ENCODE measurements at regions not wholly inside any gene's neighbourhood (a gene's known extent, or its start where the extent isn't known, plus 50 kb on each side); places are given as distances from the start of the nearest gene placed in this dataset.

DNA sequence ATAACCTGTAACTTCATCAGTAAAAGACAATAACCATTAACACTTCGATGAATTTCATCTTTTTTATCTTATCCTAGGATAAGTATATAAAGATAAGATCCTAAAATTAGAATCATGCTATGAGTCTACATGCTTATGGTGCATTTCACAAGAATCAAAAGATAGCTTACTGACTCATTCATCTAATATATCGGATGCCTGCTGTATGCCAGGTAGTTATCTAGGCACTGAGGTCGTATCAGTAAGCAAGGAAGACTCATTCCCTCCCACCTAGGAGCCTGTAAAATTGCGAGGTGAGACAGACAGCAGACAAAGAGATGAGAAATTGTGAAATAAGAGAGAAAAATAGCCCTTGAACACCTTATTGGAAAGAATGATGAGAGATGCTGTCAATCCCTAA is 240.6 kb upstream of the ADAMTSL1 start:
- no peak for DNase-seq (ENCODE audit: low read depth)

DNA sequence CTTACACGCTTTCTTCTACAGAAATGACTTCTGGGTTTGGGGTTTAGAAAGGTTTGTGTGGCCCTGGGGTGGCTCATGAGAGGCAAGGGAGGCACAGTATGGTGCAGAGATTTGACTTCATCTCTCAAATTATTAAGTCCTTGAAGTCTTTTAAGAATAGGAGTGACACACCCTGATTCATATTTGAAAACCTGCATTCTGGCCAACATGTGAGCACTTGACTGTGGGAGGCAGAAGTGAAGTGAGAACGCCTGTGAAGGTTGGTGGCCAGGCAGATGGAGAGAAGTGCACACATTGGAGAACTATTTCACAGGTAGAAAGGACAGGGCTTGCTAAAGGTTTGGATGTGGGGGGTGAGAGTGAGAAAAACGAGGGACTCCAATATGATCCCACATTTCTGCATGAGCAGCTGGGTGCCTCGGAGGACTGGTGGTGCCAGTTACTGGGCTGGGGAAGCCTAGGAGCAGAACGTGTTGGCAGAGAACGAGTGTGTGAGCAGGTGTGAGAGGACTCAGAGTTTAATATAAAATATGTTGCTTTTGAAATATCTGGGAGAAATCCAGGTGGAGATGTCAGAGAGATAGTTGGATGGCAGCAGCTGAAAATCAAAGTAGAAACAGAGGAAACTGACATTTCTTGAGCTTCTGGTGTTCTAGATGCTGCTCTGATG is 240.0 kb upstream of the ADAMTSL1 start:
- DNase-seq (ENCODE audit: low read depth): no peak

DNA sequence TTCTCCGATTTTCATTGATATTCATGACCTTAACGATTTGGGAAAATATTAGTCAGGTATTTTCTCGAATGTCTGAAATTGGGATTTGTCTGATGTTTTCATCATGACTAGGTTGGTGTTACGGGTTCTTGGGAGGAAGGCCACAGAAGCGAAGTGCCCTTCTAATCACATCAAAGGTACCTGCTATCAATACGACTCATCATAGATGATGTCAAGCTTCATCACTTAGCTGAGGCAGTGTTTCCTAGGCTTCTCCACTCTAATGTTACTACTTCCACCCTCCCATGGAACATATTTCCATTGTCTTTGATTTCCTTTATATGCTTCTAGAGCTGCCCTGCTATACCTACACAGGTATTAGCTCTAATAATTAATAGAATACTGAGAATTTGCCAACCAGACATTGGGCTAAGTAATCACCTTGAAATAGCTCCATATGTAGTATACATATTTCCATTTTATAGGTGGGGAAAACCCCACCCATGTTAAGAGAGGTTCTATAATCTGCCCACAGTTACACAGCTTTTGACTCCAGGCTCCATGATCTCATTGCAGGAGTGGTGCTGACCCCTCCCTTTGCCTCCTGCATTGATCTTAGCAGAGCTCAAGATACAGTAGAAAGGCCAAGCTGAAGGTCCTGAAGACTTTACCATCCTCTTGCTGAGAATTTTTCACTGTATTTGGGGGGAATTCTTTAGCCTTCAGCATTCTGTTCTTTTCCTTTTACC is 238.6 kb upstream of the ADAMTSL1 start:
- DNase-seq (ENCODE audit: low read depth): no peak

DNA sequence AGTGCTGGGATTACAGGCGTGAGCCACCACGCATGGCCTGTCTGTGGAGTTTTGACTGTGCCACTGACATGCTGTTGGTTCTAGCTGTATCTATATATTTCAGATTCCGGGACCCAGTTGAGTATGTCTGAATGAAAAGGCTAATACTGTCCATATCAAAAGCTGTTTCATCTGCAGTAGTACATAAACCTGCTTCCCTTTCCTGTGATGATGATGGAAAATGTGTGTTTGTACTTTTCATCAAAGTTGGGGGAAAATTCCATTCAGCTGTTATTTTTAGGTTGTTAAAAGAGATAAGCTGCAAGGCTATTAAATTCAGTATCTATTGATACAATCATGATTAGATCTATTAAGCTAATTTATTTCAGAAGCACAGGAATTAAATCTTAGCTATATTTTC is 237.6 kb upstream of the ADAMTSL1 start:
- no peak for DNase-seq (ENCODE audit: low read depth)

DNA sequence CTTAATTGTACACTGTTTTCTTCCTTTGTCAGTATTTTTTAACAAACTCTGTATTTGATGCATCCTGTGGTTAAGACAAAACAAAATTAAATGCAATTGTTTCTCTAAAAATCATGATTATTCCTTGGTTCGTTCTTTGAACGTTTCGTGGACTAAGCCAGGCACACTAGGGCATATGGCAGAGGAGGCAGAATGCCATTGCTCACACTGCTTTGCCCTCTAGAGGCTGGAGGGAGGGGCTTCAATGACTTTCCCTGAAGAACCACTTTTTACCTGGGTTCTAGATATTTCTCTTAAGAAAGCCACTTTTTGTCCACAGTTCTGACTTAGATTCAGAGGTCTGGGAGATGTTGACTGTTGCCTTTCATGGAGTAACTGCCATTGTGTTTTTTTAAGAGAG is 236.2 kb upstream of the ADAMTSL1 start:
- no peak for DNase-seq (ENCODE audit: low read depth)

DNA sequence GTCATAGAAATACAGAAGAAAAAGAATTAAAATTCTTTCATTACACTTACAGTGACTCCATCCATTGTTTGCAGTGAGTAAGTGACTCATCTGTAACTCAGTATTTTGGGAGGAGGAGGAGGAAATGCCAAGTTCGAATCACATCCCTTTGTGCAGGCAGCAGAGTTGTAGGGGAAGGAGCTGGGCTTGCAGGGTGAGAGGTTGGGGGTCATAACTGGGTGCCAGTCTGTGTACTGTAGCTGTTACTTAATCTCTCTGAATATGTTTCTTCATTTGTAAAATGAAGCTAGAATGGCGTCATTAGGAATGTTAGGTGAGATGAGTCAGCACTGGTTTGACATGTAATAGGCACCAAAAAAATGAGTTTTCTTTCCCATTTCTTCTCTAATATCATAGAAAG is 235.7 kb upstream of the ADAMTSL1 start:
- DNase-seq (ENCODE audit: low read depth): no peak

DNA sequence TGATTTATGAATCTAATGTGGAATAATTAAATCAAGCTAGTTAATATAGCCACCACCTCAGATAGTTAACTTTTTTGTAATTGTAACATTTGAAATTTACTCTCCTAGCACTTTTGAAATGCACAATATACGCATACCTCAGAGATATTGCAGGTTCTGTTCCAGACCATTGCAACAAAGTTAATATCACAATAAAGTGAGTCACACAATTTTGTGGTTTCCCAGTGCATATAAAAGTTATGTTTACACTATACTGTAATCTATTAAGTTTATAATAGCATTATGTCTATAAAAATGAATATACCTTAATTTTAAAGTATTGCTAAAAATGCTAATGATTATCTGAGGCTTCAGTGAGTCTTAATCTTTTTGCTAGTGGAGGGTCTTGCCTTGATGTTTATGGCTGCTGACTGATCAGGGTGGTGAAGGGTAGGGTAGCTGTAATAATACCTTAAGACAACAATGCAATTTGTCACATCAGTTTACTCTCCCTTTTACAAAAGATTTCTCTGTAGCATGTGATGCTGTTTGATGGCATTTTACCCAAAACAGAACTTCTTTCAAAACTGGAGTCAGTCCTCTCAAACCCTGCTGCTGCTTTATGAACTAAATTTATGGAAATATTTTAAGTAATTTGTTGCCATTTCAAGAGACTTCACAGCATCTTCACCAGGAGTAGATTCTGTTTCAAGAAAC is 235.1 kb upstream of the ADAMTSL1 start:
- DNase-seq (ENCODE audit: low read depth): no peak

DNA sequence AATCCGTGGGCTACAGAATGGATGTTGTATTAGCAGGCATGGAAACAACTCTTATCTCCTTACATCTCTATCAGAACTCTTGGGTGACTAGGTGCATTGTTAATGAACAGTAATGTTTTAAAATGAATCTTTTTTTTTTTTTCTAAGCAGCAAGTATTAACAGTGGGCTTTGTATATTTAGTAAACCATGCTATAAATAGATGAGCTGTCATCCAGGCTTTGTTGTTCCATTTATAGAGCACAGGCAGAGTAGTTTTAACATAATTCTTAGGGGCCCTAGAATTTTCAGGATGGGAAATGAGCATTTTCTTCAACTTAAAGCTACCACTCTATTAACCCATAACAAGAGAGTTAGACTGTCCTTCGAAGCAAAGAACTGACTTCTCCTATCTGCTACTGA is 233.7 kb upstream of the ADAMTSL1 start:
- DNase-seq (ENCODE audit: low read depth): no peak

DNA sequence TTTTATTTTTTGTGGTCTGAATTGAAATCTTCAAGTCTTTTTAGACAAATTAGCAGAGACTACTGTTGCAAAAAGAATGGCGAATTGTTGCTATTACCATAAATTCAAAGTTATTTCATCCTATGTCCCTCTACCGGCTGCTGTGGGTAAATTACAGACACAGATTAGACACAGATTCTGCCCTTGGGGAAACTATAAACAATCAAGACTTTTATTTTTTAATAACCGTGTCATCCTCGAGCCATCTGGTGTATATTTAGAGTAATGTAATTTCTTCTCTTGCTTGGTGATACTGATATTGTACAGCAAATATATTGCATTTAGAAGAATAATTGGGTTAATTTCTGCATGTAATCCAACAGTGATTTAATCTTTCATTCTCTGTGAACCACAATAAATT is 228.0 kb upstream of the ADAMTSL1 start:
- no peak for DNase-seq (ENCODE audit: low read depth)

DNA sequence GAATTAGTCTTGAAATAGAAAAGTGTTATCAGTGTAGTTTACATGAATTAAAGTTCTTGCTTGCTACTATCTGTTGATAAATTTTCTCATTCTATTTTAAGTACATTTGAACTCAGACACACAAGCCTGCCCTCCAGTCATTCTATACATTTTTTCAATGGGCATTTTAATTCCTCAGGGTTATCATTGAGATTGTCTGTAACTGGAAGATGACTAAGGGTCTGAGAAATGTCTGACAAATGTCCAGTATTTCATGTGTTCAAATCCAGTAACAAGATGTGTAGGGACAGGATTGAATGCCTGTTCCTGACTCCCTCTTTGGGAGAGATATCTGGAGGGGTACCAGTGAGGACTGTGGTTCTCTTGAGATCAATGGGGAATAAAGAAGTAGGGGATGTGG is 223.9 kb upstream of the ADAMTSL1 start:
- no peak for DNase-seq (ENCODE audit: low read depth)

DNA sequence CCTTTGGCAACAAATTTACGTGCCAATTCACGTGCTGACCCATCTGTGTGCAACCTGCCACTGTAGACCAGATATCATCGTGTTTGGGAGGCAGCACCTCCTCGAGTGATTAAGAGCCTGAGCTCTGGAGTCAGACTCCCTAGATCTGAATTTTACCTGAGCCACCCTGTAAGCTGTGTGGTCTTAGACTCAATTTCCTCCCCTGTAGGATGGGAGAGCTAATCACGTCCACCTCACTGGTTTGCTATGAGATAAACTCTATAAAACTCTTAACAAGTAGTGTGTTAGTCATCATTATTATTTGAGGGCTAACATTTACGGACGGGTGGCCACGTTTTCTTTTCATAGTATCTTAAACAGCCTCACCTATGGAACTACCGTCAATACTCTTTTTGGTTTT is 220.0 kb upstream of the ADAMTSL1 start:
- DNase-seq (ENCODE audit: low read depth): no peak

DNA sequence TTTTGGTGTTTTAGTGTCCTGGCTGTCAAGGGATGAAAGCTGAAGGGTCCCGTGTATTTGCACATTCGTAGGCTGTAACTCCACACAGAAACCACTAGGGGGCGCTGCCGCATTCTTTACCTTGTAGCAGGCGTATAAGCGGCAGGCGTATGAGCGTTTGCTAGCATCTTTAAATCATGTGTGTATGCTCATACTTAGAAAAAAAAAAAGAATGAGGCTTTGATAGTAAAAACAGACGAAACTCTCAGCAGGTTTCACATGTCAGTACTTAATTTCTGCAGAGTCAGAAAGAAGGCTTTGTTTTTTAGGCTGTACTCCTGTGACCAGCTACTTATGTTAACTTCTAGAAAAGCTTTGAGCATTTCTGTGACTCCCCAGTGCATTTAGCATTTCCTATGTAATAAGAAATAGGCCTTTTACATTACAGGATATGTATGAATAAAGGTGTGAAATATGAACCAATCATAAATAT is 218.8 kb upstream of the ADAMTSL1 start:
- peak; percentile 3 for DNase-seq (ENCODE audit: low read depth)

DNA sequence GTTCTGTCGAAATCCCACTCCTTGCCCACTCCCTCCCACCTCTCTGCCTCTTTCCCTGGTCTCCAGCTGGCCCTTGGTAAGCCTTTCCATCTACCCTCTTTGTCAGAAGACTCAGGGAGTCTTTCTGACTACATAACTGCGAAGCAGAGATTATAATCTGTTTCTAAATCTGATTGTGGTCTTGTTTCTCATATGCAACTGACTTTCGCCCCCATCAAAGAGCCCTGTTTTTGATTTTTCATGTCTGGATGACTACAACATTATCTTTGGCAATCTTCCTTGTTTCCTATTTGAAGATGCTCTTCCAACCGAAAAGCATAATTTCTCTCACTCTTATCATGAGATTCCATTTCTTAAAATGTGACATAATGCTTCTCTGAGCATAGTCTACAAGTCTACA is 218.2 kb upstream of the ADAMTSL1 start:
- DNase-seq (ENCODE audit: low read depth): no peak

DNA sequence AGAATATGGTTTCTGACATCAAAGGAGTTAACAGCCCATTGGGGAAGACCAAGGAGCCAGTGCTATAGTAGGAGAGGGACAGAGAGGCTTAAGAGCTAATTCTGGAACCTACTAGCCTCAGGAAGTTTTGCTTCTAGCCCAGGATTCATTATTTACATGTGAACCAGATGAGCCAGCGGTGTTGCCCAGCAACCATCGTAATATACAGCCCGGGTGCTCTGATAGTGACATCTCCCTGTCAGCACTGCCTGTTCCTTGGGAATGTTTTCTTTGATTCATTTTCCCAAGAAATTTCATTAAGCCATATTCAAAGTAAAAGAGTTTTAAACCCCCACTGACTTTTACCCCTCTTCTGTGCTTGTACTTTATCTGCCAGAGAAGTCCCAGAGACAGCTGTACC is 217.4 kb upstream of the ADAMTSL1 start:
- DNase-seq (ENCODE audit: low read depth): no peak

DNA sequence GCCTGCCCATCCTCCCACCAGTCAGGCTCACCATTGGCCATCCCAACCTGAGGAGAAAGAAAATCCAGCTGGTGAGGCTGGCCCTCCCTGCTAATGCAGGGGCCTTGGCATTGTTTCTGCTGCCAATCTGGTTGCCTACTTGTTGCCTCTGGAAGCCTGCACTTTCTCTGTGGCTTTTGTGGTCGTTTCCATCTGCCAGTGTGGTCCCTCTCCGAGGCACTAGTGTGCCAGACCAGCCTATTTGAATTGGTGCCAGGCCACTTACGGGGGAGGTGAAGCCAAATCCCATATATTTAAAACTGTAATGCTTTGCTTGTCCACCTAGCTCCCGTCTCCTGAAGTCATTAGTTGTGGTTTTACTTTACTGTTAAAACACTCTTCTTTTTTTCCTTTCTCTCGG is 213.4 kb upstream of the ADAMTSL1 start:
- DNase-seq (ENCODE audit: low read depth): no peak

DNA sequence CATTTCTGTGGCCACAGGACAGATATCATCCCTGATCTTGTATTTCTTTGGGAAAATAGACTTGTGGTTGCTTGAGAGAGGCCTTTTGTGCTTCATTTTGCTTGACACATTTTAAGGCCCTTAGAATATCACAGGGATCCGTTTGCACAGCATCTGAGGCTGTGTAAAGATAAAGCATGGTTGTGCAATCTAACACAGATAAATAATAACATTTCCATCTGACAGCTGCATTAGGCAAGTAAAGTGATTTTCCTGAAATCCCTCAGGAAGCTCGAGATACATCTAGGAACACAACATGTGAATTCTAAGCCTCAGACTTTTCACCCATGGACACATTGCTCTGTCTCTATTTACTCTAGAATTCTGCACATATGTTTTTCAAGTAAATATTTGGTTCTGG is 212.8 kb upstream of the ADAMTSL1 start:
- DNase-seq (ENCODE audit: low read depth): no peak

DNA sequence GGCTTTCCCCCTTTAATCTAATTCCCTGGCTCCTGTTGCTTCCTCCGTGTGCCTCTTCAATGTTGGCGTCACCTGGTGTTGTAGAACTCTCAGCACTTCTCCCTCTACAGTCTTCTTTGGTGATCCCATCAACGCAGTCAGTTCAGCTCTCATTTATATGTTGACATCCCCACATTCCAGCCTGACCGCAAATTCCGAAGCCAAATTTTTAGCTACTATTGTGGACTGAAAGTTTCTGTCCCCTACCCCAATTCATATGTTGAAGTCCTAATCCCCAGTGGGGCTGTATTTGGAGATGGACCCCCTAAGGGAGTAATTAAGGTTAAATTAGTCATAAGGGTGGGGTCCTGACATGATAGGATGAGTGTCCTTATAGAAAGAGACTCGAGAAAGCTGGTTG is 210.6 kb upstream of the ADAMTSL1 start:
- no peak for DNase-seq (ENCODE audit: low read depth)

DNA sequence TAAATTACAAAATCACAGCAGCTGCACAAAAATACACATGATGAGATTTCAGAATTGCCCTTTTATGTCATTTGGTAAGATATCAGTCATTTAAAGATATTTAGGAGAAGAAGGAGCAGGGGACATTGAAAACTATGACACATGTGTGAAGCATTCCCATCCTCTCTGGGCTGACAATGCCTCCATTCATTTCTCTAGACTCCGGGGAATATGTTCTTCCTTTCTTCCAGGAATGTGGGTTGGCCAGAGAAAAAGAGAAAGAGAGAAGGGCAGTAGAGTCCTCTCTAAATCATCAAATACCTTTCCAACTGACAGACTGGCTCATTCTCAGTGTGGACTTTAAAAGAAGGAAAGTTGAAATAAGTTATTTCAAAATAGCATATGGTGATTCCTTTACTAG is 205.6 kb upstream of the ADAMTSL1 start:
- no peak for DNase-seq (ENCODE audit: low read depth)

DNA sequence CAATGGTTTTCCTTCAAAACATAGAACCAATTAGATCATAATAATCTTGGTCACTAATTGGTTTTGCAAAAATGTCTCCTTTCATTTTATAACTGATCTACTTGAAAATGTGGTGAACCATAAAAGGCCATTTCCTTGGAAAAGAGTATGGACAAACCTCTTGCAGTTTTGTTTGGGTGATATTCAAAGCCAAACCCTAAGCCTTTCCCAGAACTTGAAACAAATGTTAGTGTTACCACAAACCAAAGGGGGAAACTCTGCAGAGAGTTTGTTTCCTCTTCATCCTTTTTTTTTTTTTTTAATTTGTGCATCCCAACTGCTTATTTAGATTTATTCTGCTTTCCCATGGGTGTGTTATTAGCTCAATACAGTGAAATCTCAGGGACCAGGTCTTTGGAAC is 204.4 kb upstream of the ADAMTSL1 start:
- DNase-seq (ENCODE audit: low read depth): no peak

DNA sequence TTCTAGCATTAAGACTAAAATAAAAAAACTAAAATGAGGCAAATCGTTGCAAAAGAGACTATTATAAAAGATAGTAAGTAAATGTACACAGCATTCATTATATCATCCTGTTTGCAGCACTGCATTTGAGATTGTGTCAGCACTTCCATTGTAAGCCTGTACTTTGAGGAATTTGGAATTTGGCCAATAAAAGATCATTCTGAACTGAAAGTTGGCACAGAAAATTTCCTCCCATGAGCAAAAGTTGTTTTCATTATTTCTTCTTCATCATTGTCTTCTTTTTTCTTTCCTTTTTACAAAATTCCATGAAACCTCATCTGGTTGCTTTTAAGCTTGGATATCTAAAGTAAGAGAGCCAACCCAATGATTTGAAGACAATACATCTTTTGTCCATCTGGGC is 199.3 kb upstream of the ADAMTSL1 start:
- DNase-seq (ENCODE audit: low read depth): no peak

DNA sequence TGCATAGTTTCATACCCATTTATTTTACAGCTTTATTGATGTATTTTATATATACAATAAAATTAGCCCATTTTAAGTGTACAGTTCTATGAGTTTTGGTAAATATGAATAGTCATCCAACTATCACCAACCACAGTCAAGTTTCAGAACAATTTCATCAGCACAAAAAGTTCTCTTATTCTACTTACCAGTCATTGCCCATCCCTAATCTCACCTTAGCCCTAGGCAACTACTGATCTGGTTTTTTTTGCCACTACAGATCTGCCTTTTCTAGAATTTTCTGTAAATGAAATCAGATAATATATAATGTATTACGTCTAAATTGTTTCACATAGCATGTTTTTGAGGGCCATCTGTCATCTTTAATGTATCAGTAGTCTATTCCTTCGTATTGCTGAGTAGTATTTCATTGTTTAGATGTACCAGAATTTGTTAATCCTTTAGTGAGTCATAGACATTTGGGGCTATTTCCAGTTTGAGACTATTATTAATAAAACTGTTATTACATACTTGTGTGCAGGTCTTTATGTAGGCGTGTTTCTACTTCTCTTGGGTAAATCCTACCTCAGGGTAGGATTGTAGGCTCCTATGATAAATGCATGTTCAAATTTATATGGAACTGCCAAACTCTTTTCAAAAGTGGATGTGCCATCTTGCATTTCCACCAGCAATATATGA is 198.5 kb upstream of the ADAMTSL1 start:
- no peak for DNase-seq (ENCODE audit: low read depth)

DNA sequence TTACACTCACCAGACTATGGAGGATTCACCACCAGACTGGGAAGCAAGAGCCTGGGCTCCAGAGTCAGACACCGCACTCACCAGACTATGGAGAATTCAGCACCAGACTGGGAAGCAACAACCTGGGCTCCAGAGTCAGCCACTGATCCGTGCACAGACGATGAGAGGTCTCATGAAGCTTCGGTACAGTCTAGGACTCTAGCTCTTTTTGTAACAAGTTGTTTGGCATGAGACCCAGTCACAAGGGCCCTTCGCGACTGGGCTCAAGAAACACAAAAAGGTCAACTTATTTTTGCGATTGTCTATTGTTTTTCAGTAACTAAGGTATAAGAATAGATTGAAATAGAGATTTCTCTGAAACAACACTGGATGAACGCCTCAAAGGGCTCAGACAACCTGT is 192.7 kb upstream of the ADAMTSL1 start:
- no peak for DNase-seq (ENCODE audit: low read depth)

DNA sequence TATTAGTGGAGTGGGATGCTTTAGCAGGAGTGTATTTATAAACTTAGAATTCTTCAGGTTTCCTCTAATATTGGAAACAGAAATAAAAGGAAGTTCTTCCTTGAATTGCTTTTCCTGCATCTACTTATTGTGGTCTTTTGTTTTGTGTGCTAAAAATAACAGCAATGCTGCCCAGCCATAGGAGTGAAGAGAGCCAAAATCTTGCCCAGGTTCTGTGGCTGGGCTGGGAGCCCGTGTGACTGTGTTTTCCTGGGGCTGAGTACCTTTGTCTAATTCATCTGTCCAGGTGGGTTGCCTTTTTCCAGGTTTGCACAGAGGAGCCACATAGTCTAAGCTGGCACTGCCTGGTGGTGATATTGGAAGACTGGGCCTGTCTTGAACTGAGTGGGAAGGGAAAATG is 179.7 kb upstream of the ADAMTSL1 start:
- DNase-seq (ENCODE audit: low read depth): no peak

Data from T-helper 22 cell (primary cell).